ENCODE measurements at regions not wholly inside any gene's neighbourhood (a gene's known extent, or its start where the extent isn't known, plus 50 kb on each side); places are given as distances from the start of the nearest gene placed in this dataset.

DNA sequence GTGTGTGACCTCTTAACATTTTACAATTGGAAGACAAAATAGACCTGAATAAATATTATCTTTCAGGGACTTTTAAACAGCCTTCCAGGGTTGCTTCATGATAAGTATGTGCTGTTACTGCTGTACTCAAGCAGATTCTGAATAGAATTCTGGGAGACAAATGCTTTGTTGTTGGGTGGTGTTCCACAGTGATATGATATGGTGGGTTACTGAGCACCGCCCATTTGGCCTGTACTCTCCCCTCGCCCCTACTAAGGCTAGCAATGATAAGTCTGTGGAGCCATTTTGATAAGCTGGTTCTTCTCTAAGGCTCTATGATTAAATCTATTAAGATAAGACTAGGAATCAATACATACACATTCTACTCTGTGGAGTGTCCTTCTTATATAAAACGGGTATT is 89.8 kb upstream of the ITGA4 start:
- no peaks in the 10 kb centered on the region for H3K9me3 Mint-ChIP-seq (ENCODE audit: unreplicated experiment)
- no peak for TF ChIP-seq CTCF (IDR thresholded peaks at IDR 0.05; ENCODE audit: unreplicated experiment)
- H3K4me3 Mint-ChIP-seq (ENCODE audit: unreplicated experiment), result no peak overlapping the region
- H3K27me3 Mint-ChIP-seq (ENCODE audit: unreplicated experiment), result no peaks in the 10 kb centered on the region
- DNase-seq (ENCODE audit: low spot score), result no peak
- H3K36me3 Mint-ChIP-seq (ENCODE audit: low read depth, unreplicated experiment), result no peaks in the 10 kb centered on the region
- peaks cover 8% of the 10 kb centered on the region for H3K4me1 Mint-ChIP-seq (ENCODE audit: unreplicated experiment)
- H3K27ac Mint-ChIP-seq (ENCODE audit: unreplicated experiment), result no peak overlapping the region

- Mint-ChIP-seq H3K27ac (ENCODE audit: unreplicated experiment) (no peak overlapping the region), H3K9me3 (ENCODE audit: unreplicated experiment) (no peaks in the 10 kb centered on the region), H3K4me1 (ENCODE audit: unreplicated experiment) (peaks cover 4% of the 10 kb centered on the region), H3K27me3 (ENCODE audit: unreplicated experiment) (no peaks in the 10 kb centered on the region), H3K4me3 (ENCODE audit: unreplicated experiment) (no peak overlapping the region), H3K36me3 (ENCODE audit: low read depth, unreplicated experiment) (no peaks in the 10 kb centered on the region)
- TF ChIP-seq CTCF (IDR thresholded peaks at IDR 0.05; ENCODE audit: unreplicated experiment), result no peak
- no peak for DNase-seq (ENCODE audit: low spot score)
Observed at GRCh38 chr2:181367906-181368435, 89.2 kb upstream of the ITGA4 start.

DNA sequence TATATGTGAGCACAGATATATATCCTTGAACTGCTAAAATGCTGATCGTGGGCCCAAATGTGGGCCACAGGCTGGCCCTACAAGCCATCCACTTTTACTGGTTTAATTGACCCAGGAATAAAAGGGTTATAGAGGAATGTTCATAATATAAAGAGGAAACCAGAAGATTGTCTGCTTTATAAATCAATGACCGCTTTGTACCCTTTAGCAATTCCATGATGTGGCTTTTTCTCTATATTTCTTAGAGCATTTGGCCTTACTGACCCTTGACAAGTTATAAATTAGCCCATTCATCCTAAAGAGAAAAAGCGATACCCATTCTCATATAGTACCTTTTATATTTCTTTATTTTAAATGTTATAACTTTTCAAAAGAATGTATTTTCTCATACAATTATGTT is 87.1 kb upstream of the ITGA4 start:
- Mint-ChIP-seq H3K9me3 (ENCODE audit: unreplicated experiment) (no peaks in the 10 kb centered on the region), H3K36me3 (ENCODE audit: low read depth, unreplicated experiment) (no peaks in the 10 kb centered on the region), H3K4me3 (ENCODE audit: unreplicated experiment) (no peak overlapping the region), H3K27me3 (ENCODE audit: unreplicated experiment) (no peaks in the 10 kb centered on the region), H3K27ac (ENCODE audit: unreplicated experiment) (no peak overlapping the region), H3K4me1 (ENCODE audit: unreplicated experiment) (no peaks in the 10 kb centered on the region)
- no peak for DNase-seq (ENCODE audit: low spot score)
- TF ChIP-seq CTCF (IDR thresholded peaks at IDR 0.05; ENCODE audit: unreplicated experiment), result no peak

- DNase-seq (ENCODE audit: low spot score), result no peak
- Mint-ChIP-seq H3K9me3 (ENCODE audit: unreplicated experiment) (no peaks in the 10 kb centered on the region), H3K36me3 (ENCODE audit: low read depth, unreplicated experiment) (no peaks in the 10 kb centered on the region), H3K4me3 (ENCODE audit: unreplicated experiment) (no peak overlapping the region), H3K27me3 (ENCODE audit: unreplicated experiment) (no peaks in the 10 kb centered on the region), H3K27ac (ENCODE audit: unreplicated experiment) (no peak overlapping the region), H3K4me1 (ENCODE audit: unreplicated experiment) (no peaks in the 10 kb centered on the region)
- TF ChIP-seq CTCF (IDR thresholded peaks at IDR 0.05; ENCODE audit: unreplicated experiment), result no peak
Observed at GRCh38 chr2:181371195-181371594, 86.0 kb upstream of the ITGA4 start.

- DNase-seq (ENCODE audit: low spot score), result no peak
- no peak for TF ChIP-seq CTCF (IDR thresholded peaks at IDR 0.05; ENCODE audit: unreplicated experiment)
- Mint-ChIP-seq H3K4me3 (ENCODE audit: unreplicated experiment) (no peak overlapping the region), H3K36me3 (ENCODE audit: low read depth, unreplicated experiment) (no peaks in the 10 kb centered on the region), H3K27ac (ENCODE audit: unreplicated experiment) (no peak overlapping the region), H3K4me1 (ENCODE audit: unreplicated experiment) (no peaks in the 10 kb centered on the region), H3K27me3 (ENCODE audit: unreplicated experiment) (no peaks in the 10 kb centered on the region), H3K9me3 (ENCODE audit: unreplicated experiment) (no peaks in the 10 kb centered on the region)
Observed at GRCh38 chr2:181371782-181372645, 85.2 kb upstream of the ITGA4 start.
